Panc1 (cell line): ENCODE measurements at regions not wholly inside any gene's neighbourhood (a gene's known extent, or its start where the extent isn't known, plus 50 kb on each side); places are given as distances from the start of the nearest gene placed in this dataset.

Experiments used
- ATAC-seq: fragments of 200-7000 bp; cut with Tn5 transposase; 2 replicates; pipeline ENCODE4 v1.9.1; 2020; ENCODE audit warnings: mild to moderate bottlenecking, moderate library complexity
- BruUV-seq: library from RNA; stranded (reverse); fragments of 400-500 nt; replicated peaks from 2 replicates; lab custom pipeline; 2021; lab: Mats Ljungman, UMichigan
- CTCF ChIA-PET: fragments of 300-600 bp; sonication (Branson Sonifier 250); formaldehyde crosslinking; loops from one replicate; lab custom pipeline; 2022; ENCODE audit warnings: antibody characterized with exemption; lab: Charles Lee
- POLR2A ChIA-PET: fragments of 300-600 bp; sonication (Branson Sonifier 250); formaldehyde crosslinking; loops from one replicate; lab custom pipeline; 2022; ENCODE audit warnings: antibody characterized with exemption; lab: Charles Lee
- DNase-seq: peaks from one replicate; pipeline ENCODE4 v3.0.0-alpha.2; 2010; ENCODE audit warnings: low read depth, low spot score
- H3K27ac ChIP-seq: 2 replicates; pipeline ENCODE4 v1.5.1; 2011; ENCODE audit warnings: mild to moderate bottlenecking, low read length, inconsistent platforms
- H3K27me3 ChIP-seq: fragments of 200-500 bp; sonication (Bioruptor generic); 2 replicates; pipeline ENCODE4 v1.6.0; 2014; ENCODE audit warnings: low read length, inconsistent platforms; ENCODE audit not compliant: control insufficient read depth, insufficient read depth
- H3K36me3 ChIP-seq: fragments of 200-500 bp; sonication (Bioruptor generic); 2 replicates; pipeline ENCODE4 v1.5.1; 2014; ENCODE audit warnings: inconsistent platforms, mild to moderate bottlenecking, low read length, moderate library complexity; ENCODE audit not compliant: control insufficient read depth, insufficient read depth
- H3K4me1 ChIP-seq: 2 replicates; pipeline ENCODE4 v1.5.1; 2011; ENCODE audit warnings: inconsistent platforms, mild to moderate bottlenecking, low read length, moderate library complexity; ENCODE audit not compliant: control insufficient read depth, insufficient read depth
- H3K4me3 ChIP-seq, 2 experiments: 2 replicates each; pipeline ENCODE4 v1.5.1; 2011 to 2012; ENCODE audit warnings: low read depth in 2 of 2, low read length in 2 of 2, mild to moderate bottlenecking in 2 of 2, inconsistent platforms in 1 of 2, moderate library complexity in 1 of 2
- H3K9me3 ChIP-seq: fragments of 200-500 bp; sonication (Bioruptor generic); 2 replicates; pipeline ENCODE4 v1.5.1; 2014; ENCODE audit warnings: low read depth, mild to moderate bottlenecking, inconsistent platforms, low read length, moderate library complexity; ENCODE audit not compliant: control insufficient read depth, insufficient read depth
- CTCF ChIP-seq: fragments of 450-650 bp; IDR thresholded peaks from 2 replicates; pipeline ENCODE4 v1.5.1; 2017; ENCODE audit warnings: mild to moderate bottlenecking
- POLR2AphosphoS5 ChIP-seq: IDR thresholded peaks from 2 replicates; pipeline ENCODE4 v1.6.1; 2012; ENCODE audit warnings: mild to moderate bottlenecking, low read depth, low read length, moderate library complexity
- REST ChIP-seq, 2 experiments: IDR thresholded peaks; 2 replicates each; pipeline ENCODE4 v1.6.1; 2011 to 2012; ENCODE audit warnings: low read depth in 2 of 2, control low read depth in 1 of 2, low read length in 1 of 2, mild to moderate bottlenecking in 1 of 2, moderate library complexity in 1 of 2; ENCODE audit not compliant: insufficient read depth in 1 of 2
- SIN3A ChIP-seq: IDR thresholded peaks from 2 replicates; pipeline ENCODE4 v1.6.1; 2012; ENCODE audit warnings: low read depth, mild to moderate bottlenecking, low read length, moderate library complexity, borderline replicate concordance; ENCODE audit not compliant: insufficient read depth
- TCF7L2 ChIP-seq: IDR thresholded peaks from 2 replicates; pipeline ENCODE4 v1.6.1; 2011; ENCODE audit warnings: mild to moderate bottlenecking, low read depth, low read length, inconsistent platforms
- in situ Hi-C: cut with HindIII; loops from 2 replicates; pipeline ENCODE4 v1.10.0; 2016; ENCODE audit warnings: low sequenced_read_pairs, low pct_unique_long_range_greater_than_20kb
- intact Hi-C: fragments of 100-400 bp; cut with micrococcal nuclease; formaldehyde crosslinking; loops from one replicate; pipeline ENCODE4 v1.10.0; 2022; ENCODE audit not compliant: unreplicated experiment

GRCh38 chr1:83505148-83505547 is 493.8 kb downstream of the TTLL7 start:
- no TSS peak for BruUV-seq
- Histone ChIP-seq H3K4me3 (no peak overlapping the region), H3K27me3 (no peaks in the 10 kb centered on the region), H3K36me3 (no peaks in the 10 kb centered on the region), H3K9me3 (no peaks in the 10 kb centered on the region), H3K4me1 (no peaks in the 10 kb centered on the region), H3K27ac (no peak overlapping the region)
- intact Hi-C loops (no loop called here), in situ Hi-C loops (no loop called here)
- ATAC-seq (no peak), DNase-seq (no peak)
- CTCF ChIA-PET = no interaction called here
- TF ChIP-seq REST (IDR thresholded peaks at IDR 0.05; ENCODE audit: insufficient read depth in 1 of 2, low read depth in 2 of 2, low read length in 1 of 2) (no peak), POLR2AphosphoS5 (no peak), TCF7L2 (no peak), SIN3A (no peak), CTCF (no peak)
- POLR2A ChIA-PET = no interaction called here

GRCh38 chr1:83503153-83503552 is 495.8 kb downstream of the TTLL7 start:
- in situ Hi-C loops (no loop called here), intact Hi-C loops (no loop called here)
- Histone ChIP-seq H3K4me3 (no peak overlapping the region), H3K27me3 (no peaks in the 10 kb centered on the region), H3K36me3 (no peaks in the 10 kb centered on the region), H3K27ac (no peak overlapping the region), H3K4me1 (no peaks in the 10 kb centered on the region), H3K9me3 (no peaks in the 10 kb centered on the region)
- BruUV-seq = no TSS peak
- CTCF ChIA-PET = no interaction called here
- ATAC-seq (no peak), DNase-seq (no peak)
- POLR2A ChIA-PET = no interaction called here
- TF ChIP-seq CTCF = no peak
- no peak for TF ChIP-seq SIN3A
- no peak for TF ChIP-seq POLR2AphosphoS5
- no peak for TF ChIP-seq REST (IDR thresholded peaks at IDR 0.05; ENCODE audit: insufficient read depth in 1 of 2, low read depth in 2 of 2, low read length in 1 of 2)
- no peak for TF ChIP-seq TCF7L2
